ENCODE measurements at regions not wholly inside any gene's neighbourhood (a gene's known extent, or its start where the extent isn't known, plus 50 kb on each side); places are given as distances from the start of the nearest gene placed in this dataset.

- Histone ChIP-seq H3K27ac (no peak overlapping the region), H3K9me3 (no peaks in the 10 kb centered on the region), H3K27me3 (no peaks in the 10 kb centered on the region), H3K36me3 (no peaks in the 10 kb centered on the region), H3K4me1 (no peaks in the 10 kb centered on the region), H3K4me3 (no peak overlapping the region)
- TF ChIP-seq POLR2A (IDR thresholded peaks at IDR 0.05) (no peak), EP300 (IDR thresholded peaks at IDR 0.05) (no peak), CTCF (IDR thresholded peaks at IDR 0.05) (no peak)
- DNase-seq (ENCODE audit: low spot score in 2 of 2), result no peak
- WGBS, 2 donors, result 60 to 66% methylated on average over 8 of the region's 8 CpGs
Measured at GRCh38 chr15:35944945-35945585, 399.1 kb upstream of the DPH6 start.

- Histone ChIP-seq H3K4me1 (no peaks in the 10 kb centered on the region), H3K27me3 (no peaks in the 10 kb centered on the region), H3K27ac (no peak overlapping the region), H3K4me3 (no peak overlapping the region), H3K36me3 (no peaks in the 10 kb centered on the region), H3K9me3 (no peaks in the 10 kb centered on the region)
- TF ChIP-seq POLR2A (IDR thresholded peaks at IDR 0.05), result no peak
- no peak for TF ChIP-seq EP300 (IDR thresholded peaks at IDR 0.05)
- TF ChIP-seq CTCF (IDR thresholded peaks at IDR 0.05), result no peak
- no peak for DNase-seq (ENCODE audit: low spot score in 2 of 2)
- WGBS, 2 donors, result 88 to 95% methylated on average over 3 of the region's 3 CpGs
Measured at GRCh38 chr15:35953424-35953823, 407.5 kb upstream of the DPH6 start.

- H3K27me3 ChIP-seq, result no peaks in the 10 kb centered on the region
- no peak for TF ChIP-seq EP300 (IDR thresholded peaks at IDR 0.05)
- no peak for TF ChIP-seq POLR2A (IDR thresholded peaks at IDR 0.05)
- no peak for TF ChIP-seq CTCF (IDR thresholded peaks at IDR 0.05)
- DNase-seq (ENCODE audit: low spot score in 2 of 2), result no peak
- no peaks in the 10 kb centered on the region for H3K36me3 ChIP-seq
- H3K27ac ChIP-seq, result no peak overlapping the region
- H3K4me1 ChIP-seq, result no peaks in the 10 kb centered on the region
- WGBS, 2 donors, result 63 to 82% methylated on average over 3 of the region's 3 CpGs
- no peak overlapping the region for H3K4me3 ChIP-seq
- H3K9me3 ChIP-seq, result no peaks in the 10 kb centered on the region
Measured at GRCh38 chr15:35956056-35956455, 410.1 kb upstream of the DPH6 start.

GRCh38 chr15:35958021-35958420, 412.1 kb upstream of the DPH6 start:
- TF ChIP-seq CTCF (IDR thresholded peaks at IDR 0.05), result no peak
- TF ChIP-seq EP300 (IDR thresholded peaks at IDR 0.05), result no peak
- no peak for TF ChIP-seq POLR2A (IDR thresholded peaks at IDR 0.05)
- H3K27me3 ChIP-seq, result no peaks in the 10 kb centered on the region
- WGBS, 2 donors, result 39 to 50% methylated on average over 2 of the region's 2 CpGs

GRCh38 chr15:35958975-35959374, 413.0 kb upstream of the DPH6 start:
- no peaks in the 10 kb centered on the region for H3K4me1 ChIP-seq
- H3K27ac ChIP-seq, result no peak overlapping the region
- DNase-seq (ENCODE audit: low spot score in 2 of 2), result no peak
- 28 to 41% methylated on average over 2 of the region's 2 CpGs for WGBS, 2 donors
- H3K9me3 ChIP-seq, result no peaks in the 10 kb centered on the region
- no peak for TF ChIP-seq EP300 (IDR thresholded peaks at IDR 0.05)
- no peak for TF ChIP-seq CTCF (IDR thresholded peaks at IDR 0.05)
- no peak for TF ChIP-seq POLR2A (IDR thresholded peaks at IDR 0.05)
- H3K4me3 ChIP-seq, result no peak overlapping the region
- H3K36me3 ChIP-seq, result no peaks in the 10 kb centered on the region
- no peaks in the 10 kb centered on the region for H3K27me3 ChIP-seq

More at GRCh38 chr15:35958021-35958420, 412.1 kb upstream of the DPH6 start:
- H3K27ac ChIP-seq, result no peak overlapping the region
- no peaks in the 10 kb centered on the region for H3K4me1 ChIP-seq
- no peaks in the 10 kb centered on the region for H3K9me3 ChIP-seq
- H3K36me3 ChIP-seq, result no peaks in the 10 kb centered on the region
- DNase-seq (ENCODE audit: low spot score in 2 of 2), result no peak
- no peak overlapping the region for H3K4me3 ChIP-seq

All from tibial nerve (tissue), 4 donors.